ENCODE measurements at regions not wholly inside any gene's neighbourhood (a gene's known extent, or its start where the extent isn't known, plus 50 kb on each side); places are given as distances from the start of the nearest gene placed in this dataset.

DNA sequence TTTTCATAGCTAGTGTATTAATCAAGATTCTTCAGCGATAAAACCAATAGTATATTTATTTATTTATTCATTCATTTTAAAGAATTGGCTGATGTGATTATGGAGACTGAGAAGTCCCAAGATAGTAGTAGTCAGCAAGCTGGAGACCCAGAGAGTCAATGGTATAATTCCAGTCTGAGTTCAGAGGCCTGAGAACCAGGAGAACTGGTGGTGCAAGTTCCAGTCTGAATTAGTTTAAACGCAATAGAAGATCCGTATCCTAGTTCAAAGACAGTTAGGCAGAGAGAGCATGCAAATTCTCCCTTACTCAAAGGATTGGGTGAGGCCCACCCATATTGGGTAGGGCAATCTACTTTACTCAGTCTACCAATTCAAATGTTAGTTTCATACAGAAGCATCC is 364.2 kb upstream of the RPS23 start:
- H3K27me3 ChIP-seq (ENCODE audit: control insufficient read depth in 2 of 2, insufficient read depth in 2 of 2, low read length in 2 of 2) = no peaks in the 10 kb centered on the region
- no peak overlapping the region for H3K9ac ChIP-seq (ENCODE audit: insufficient read depth in 1 of 2, low read depth in 2 of 2, low read length in 2 of 2)
- ChIA-PET POLR2A (no interaction called here), CTCF (ENCODE audit: low intra/inter-chr PET ratio) (interaction anchor here (0.7 kb wide), 1 partner anchor 1087 kb away, joined by 3 read pairs; no protein-coding TSS in a partner anchor)
- 19% methylated on average over 3 of the region's 3 CpGs for WGBS (ENCODE audit: insufficient coverage, low coverage, missing lambda C conversion rate)
- DNase-seq (ENCODE audit: extremely low read depth in 1 of 4, low spot score in 3 of 4) (no peak), ATAC-seq (no peak), FAIRE-seq (no peak)
- H4K20me1 ChIP-seq (replicated peaks; ENCODE audit: control insufficient read depth, insufficient read depth, low read length) = no peaks in the 10 kb centered on the region
- no peak overlapping the region for H3K4me3 ChIP-seq
- no TSS peak for BruUV-seq (replicated peaks)
- H3K27ac ChIP-seq (ENCODE audit: extremely low read depth, low read depth, low read length) = no peak overlapping the region
- no peak for TF ChIP-seq TRIM28 (IDR thresholded peaks at IDR 0.05)
- no peak for TF ChIP-seq ZNF224 (CRISPR knock-in tag; IDR thresholded peaks at IDR 0.05)
- TF ChIP-seq, protein P1, sequence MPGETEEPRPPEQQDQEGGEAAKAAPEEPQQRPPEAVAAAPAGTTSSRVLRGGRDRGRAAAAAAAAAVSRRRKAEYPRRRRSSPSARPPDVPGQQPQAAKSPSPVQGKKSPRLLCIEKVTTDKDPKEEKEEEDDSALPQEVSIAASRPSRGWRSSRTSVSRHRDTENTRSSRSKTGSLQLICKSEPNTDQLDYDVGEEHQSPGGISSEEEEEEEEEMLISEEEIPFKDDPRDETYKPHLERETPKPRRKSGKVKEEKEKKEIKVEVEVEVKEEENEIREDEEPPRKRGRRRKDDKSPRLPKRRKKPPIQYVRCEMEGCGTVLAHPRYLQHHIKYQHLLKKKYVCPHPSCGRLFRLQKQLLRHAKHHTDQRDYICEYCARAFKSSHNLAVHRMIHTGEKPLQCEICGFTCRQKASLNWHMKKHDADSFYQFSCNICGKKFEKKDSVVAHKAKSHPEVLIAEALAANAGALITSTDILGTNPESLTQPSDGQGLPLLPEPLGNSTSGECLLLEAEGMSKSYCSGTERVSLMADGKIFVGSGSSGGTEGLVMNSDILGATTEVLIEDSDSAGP (CRISPR knock-in tag; IDR thresholded peaks at IDR 0.05) = no peak
- no peak for TF ChIP-seq ETV5 (CRISPR knock-in tag; IDR thresholded peaks at IDR 0.05; ENCODE audit: low read depth)
- no peak for TF ChIP-seq ZFPM2 (CRISPR knock-in tag; IDR thresholded peaks at IDR 0.05)
- TF ChIP-seq ETV6 (IDR thresholded peaks at IDR 0.05; ENCODE audit: borderline replicate concordance in 1 of 2, low read depth in 2 of 2, low read length in 1 of 2) = no peak
- no peak for TF ChIP-seq ETV6 (CRISPR knock-in tag; IDR thresholded peaks at IDR 0.05; ENCODE audit: borderline replicate concordance)
- TF ChIP-seq NFIC (IDR thresholded peaks at IDR 0.05) = no peak
- no peak for TF ChIP-seq RBM14 (IDR thresholded peaks at IDR 0.05; ENCODE audit: borderline replicate concordance, insufficient read depth, low read depth, low read length)
- TF ChIP-seq TBP (optimal IDR thresholded peaks at IDR 0.05; ENCODE audit: low read depth, low read length) = no peak
- TF ChIP-seq, protein P2, sequence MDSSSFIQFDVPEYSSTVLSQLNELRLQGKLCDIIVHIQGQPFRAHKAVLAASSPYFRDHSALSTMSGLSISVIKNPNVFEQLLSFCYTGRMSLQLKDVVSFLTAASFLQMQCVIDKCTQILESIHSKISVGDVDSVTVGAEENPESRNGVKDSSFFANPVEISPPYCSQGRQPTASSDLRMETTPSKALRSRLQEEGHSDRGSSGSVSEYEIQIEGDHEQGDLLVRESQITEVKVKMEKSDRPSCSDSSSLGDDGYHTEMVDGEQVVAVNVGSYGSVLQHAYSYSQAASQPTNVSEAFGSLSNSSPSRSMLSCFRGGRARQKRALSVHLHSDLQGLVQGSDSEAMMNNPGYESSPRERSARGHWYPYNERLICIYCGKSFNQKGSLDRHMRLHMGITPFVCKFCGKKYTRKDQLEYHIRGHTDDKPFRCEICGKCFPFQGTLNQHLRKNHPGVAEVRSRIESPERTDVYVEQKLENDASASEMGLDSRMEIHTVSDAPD (CRISPR knock-in tag; IDR thresholded peaks at IDR 0.05) = no peak
- TF ChIP-seq DPF2 (IDR thresholded peaks at IDR 0.05) = no peak
- no peak for TF ChIP-seq KDM5B (IDR thresholded peaks at IDR 0.05; ENCODE audit: insufficient replicate concordance, low read depth, low read length)
- no peak for TF ChIP-seq POLR2AphosphoS2 (IDR thresholded peaks at IDR 0.05; ENCODE audit: low read length)
- TF ChIP-seq LARP7 (IDR thresholded peaks at IDR 0.05) = no peak
- TF ChIP-seq HMBOX1 (IDR thresholded peaks at IDR 0.05) = no peak
- no peaks in the 10 kb centered on the region for H3K79me2 ChIP-seq (ENCODE audit: control insufficient read depth, insufficient read depth, low read length)
- in situ Hi-C loops (cut with MboI) = loop anchor here (25.0 kb wide), 1 partner anchor 280 kb away; no protein-coding TSS in a partner anchor
- H3K4me1 ChIP-seq (replicated peaks in 1 of 2; ENCODE audit: control insufficient read depth in 2 of 2, insufficient read depth in 2 of 2, low read length in 2 of 2) = no peaks in the 10 kb centered on the region
- H3K4me2 ChIP-seq (ENCODE audit: insufficient read depth, low read length) = no peak overlapping the region
- no peaks in the 10 kb centered on the region for H3K9me3 ChIP-seq (replicated peaks; ENCODE audit: control insufficient read depth, insufficient read depth, low read depth, low read length)
- no peak overlapping the region for H2AFZ ChIP-seq (ENCODE audit: low read depth, low read length)
- no peaks in the 10 kb centered on the region for H3K9me1 ChIP-seq (ENCODE audit: control insufficient read depth, insufficient read depth, low read length)
- H3K36me3 ChIP-seq (ENCODE audit: control insufficient read depth, insufficient read depth, low read length) = no peaks in the 10 kb centered on the region
- intact Hi-C loops (cut with micrococcal nuclease) = loop anchor here (5.0 to 10.0 kb wide), 3 partner anchors 152 to 830 kb away; partner anchors contain the start of gene VCAN
